Esophagus squamous epithelium (tissue), 5 donors: ENCODE measurements at regions not wholly inside any gene's neighbourhood (a gene's known extent, or its start where the extent isn't known, plus 50 kb on each side); places are given as distances from the start of the nearest gene placed in this dataset.

ENCODE experiments used
- DNase-seq: peaks from one replicate; lab custom pipeline; 2025; lab: John Stamatoyannopoulos, UW
- H3K27ac ChIP-seq, 4 donors: fragments of 200-600 bp; sonication (generic); one replicate each; pipeline ENCODE4 v1.5.1; 2016 to 2019; ENCODE audit warnings: mild to moderate bottlenecking in 1 of 4
- H3K27me3 ChIP-seq, 4 donors: fragments of 200-600 bp; sonication (generic); 1 replicate in 3 of 4; 2 replicates in 1 of 4; pipeline versions ENCODE4 v1.5.1 to v1.6.0; 2017 to 2021; ENCODE audit warnings: antibody characterized with exemption in 1 of 4
- H3K36me3 ChIP-seq, 3 donors: fragments of 200-600 bp; sonication (generic); one replicate each; pipeline ENCODE4 v1.5.1; 2016 to 2019
- H3K4me1 ChIP-seq, 3 donors: fragments of 200-600 bp; sonication (generic); one replicate each; pipeline ENCODE4 v1.5.1; 2017 to 2019
- H3K4me3 ChIP-seq, 4 donors: fragments of 200-600 bp; sonication (generic); 1 replicate in 3 of 4; 2 replicates in 1 of 4; pipeline ENCODE4 v1.5.1; 2016 to 2019; ENCODE audit warnings: mild to moderate bottlenecking in 2 of 4, moderate library complexity in 1 of 4
- H3K9me3 ChIP-seq, 3 donors: fragments of 200-600 bp; sonication (generic); one replicate each; pipeline ENCODE4 v1.5.1; 2016 to 2019
- POLR2A ChIP-seq, 4 donors: fragments of 450-650 bp; IDR thresholded peaks; one replicate each; pipeline ENCODE4 v1.6.1; 2017; ENCODE audit warnings: antibody characterized with exemption in 4 of 4, mild to moderate bottlenecking in 4 of 4, moderate library complexity in 3 of 4
- WGBS, 2 donors: methylation state at CpG; one replicate each; pipeline ENCODE4 v1.1.5; 2018; 5-methylcytosine and 5-hydroxymethylcytosine counted together
- intact Hi-C: fragments of 100-400 bp; cut with DNase I; formaldehyde crosslinking; loops from one replicate; pipeline ENCODE4 v1.15.0; 2022
- TF ChIP-seq, protein P1 (sequence below), 6 experiments: fragments of 450-650 bp in 4 of 6; fragments of 200-600 bp in 2 of 6; sonication (generic) in 2 of 6; IDR thresholded peaks; one replicate each; pipeline ENCODE4 v1.5.1; 2016 to 2019; ENCODE audit warnings: antibody characterized with exemption in 6 of 6, mild to moderate bottlenecking in 4 of 6, moderate library complexity in 4 of 6
- donor health status: DM: yes; HTN: yes; CAD: no.

DNA sequence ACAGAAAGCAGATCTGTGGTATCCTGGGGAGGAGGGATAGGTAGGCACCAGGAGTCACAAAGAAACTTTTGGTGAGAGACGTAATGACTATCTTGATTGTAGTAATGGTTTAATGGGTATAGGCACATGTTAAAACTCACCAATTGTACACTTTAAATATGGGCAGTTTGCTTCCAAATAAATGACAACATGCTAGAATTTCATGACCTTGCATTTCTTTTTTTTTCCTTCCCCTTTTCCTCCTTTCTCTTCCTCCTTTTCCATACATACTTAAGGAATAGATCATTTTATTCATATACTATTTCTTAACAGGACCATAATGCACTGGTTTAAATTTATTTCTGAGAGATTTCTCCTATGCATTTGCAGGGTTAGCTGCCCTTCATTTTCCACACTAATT is 341.8 kb downstream of the TMEM182 start:
- Histone ChIP-seq H3K36me3 (no peaks in the 10 kb centered on the region), H3K9me3 (no peaks in the 10 kb centered on the region), H3K27me3 (no peaks in the 10 kb centered on the region), H3K4me3 (no peak overlapping the region), H3K27ac (no peak overlapping the region), H3K4me1 (no peaks in the 10 kb centered on the region)
- TF ChIP-seq POLR2A (IDR thresholded peaks at IDR 0.05): no peak
- TF ChIP-seq, protein P1, sequence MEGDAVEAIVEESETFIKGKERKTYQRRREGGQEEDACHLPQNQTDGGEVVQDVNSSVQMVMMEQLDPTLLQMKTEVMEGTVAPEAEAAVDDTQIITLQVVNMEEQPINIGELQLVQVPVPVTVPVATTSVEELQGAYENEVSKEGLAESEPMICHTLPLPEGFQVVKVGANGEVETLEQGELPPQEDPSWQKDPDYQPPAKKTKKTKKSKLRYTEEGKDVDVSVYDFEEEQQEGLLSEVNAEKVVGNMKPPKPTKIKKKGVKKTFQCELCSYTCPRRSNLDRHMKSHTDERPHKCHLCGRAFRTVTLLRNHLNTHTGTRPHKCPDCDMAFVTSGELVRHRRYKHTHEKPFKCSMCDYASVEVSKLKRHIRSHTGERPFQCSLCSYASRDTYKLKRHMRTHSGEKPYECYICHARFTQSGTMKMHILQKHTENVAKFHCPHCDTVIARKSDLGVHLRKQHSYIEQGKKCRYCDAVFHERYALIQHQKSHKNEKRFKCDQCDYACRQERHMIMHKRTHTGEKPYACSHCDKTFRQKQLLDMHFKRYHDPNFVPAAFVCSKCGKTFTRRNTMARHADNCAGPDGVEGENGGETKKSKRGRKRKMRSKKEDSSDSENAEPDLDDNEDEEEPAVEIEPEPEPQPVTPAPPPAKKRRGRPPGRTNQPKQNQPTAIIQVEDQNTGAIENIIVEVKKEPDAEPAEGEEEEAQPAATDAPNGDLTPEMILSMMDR (IDR thresholded peaks at IDR 0.05): no peak
- intact Hi-C loops: no loop called here
- 80 to 92% methylated on average over 1 of the region's 1 CpG for WGBS, 2 donors
- DNase-seq: no peak

DNA sequence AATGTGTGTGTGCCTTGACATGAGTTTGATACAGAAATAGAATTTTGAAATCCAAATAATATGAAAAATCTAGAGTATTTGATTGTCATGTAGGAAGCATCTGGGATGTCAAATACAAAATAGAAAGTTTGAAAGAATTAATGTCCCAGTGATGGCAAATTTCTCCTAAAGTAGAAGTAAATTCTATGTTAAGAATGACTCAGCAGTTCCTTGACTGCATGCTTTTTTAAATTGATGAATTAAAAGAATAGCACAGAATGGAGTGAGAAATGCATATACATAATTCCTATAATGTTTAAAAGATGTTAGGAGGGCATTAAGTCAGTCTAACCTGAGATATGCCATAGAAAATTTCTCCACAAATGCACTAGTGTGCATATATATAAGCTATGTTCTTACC is 357.5 kb downstream of the TMEM182 start:
- TF ChIP-seq, protein P1 (IDR thresholded peaks at IDR 0.05): no peak
- TF ChIP-seq POLR2A (IDR thresholded peaks at IDR 0.05): no peak
- H3K9me3 ChIP-seq: no peaks in the 10 kb centered on the region
- H3K4me1 ChIP-seq: no peaks in the 10 kb centered on the region
- H3K27ac ChIP-seq: no peak overlapping the region
- intact Hi-C loops: no loop called here
- no peak overlapping the region for H3K4me3 ChIP-seq
- no peak for DNase-seq
- no peaks in the 10 kb centered on the region for H3K27me3 ChIP-seq
- no peaks in the 10 kb centered on the region for H3K36me3 ChIP-seq

DNA sequence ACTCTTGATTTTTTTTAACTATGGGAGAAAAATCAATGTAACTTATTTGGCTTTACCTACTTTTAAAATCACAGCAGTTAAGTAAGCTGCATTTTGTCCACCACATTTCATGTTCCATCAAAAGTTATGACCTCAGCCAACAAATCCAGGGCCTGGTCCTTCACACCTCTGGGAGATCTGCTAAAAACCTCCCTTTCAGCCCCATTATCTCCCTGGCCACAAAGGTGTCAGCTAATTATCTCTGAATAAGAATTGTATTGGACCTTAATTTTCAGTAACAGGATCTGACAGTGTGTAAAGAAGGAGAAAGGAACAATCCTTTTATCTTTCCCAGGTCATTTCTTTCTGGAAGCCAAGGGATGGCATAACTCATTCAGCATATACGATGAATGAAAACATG is 359.3 kb downstream of the TMEM182 start:
- Histone ChIP-seq H3K36me3 (no peaks in the 10 kb centered on the region), H3K4me3 (no peak overlapping the region), H3K27ac (no peak overlapping the region), H3K9me3 (no peaks in the 10 kb centered on the region), H3K4me1 (no peaks in the 10 kb centered on the region), H3K27me3 (no peaks in the 10 kb centered on the region)
- intact Hi-C loops: no loop called here
- TF ChIP-seq, protein P1 (IDR thresholded peaks at IDR 0.05): no peak
- no peak for TF ChIP-seq POLR2A (IDR thresholded peaks at IDR 0.05)
- no peak for DNase-seq
- 40 to 73% methylated on average over 1 of the region's 1 CpG for WGBS, 2 donors

DNA sequence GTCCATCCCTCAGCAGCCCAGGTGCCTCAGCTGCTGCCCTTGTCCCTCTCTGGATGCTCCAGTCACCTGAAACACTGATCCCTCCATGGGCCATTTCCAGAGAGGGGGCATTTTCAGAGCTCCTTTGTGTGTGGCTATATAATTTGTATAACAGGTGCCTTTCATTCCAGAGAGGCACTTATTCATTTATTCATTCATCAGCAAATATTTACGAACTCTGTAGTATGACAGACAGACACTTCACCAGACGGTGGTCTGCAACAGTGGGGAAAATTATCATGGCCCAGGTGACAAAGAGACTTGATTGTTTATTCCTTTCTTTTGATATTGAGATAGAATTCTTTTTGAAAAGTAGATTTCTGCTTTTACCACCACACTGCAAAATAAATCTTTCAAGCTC is 361.7 kb downstream of the TMEM182 start:
- DNase-seq: no peak
- H3K27ac ChIP-seq: no peak overlapping the region
- no peaks in the 10 kb centered on the region for H3K36me3 ChIP-seq
- no peaks in the 10 kb centered on the region for H3K9me3 ChIP-seq
- H3K27me3 ChIP-seq: no peaks in the 10 kb centered on the region
- no peak overlapping the region for H3K4me3 ChIP-seq
- H3K4me1 ChIP-seq: no peaks in the 10 kb centered on the region
- no peak for TF ChIP-seq POLR2A (IDR thresholded peaks at IDR 0.05)
- TF ChIP-seq, protein P1 (IDR thresholded peaks at IDR 0.05): no peak
- intact Hi-C loops: no loop called here
- WGBS, 2 donors: 64 to 78% methylated on average over 2 of the region's 2 CpGs

DNA sequence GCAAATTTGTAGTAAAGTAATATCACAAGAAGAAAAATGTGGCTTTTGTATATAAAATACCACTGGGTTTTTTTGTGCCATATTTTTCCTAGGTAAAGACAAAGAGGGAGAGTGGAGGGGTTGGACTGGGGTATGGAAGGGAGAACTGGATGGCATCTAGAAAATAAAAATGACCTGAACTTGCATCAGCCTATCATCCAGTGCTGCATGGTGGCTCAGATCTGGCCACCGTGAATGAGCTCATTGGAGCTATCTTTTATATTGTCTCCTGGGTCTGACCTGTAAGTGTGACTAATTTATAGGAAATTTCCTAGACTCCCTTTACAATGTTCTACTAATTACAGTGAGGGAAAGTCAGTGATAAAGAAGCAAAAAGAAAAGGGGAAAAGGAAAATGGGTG is 369.0 kb downstream of the TMEM182 start:
- intact Hi-C loops: no loop called here
- WGBS, 2 donors: 89 to 94% methylated on average over 1 of the region's 1 CpG
- Histone ChIP-seq H3K4me3 (no peak overlapping the region), H3K27ac (no peak overlapping the region), H3K9me3 (no peaks in the 10 kb centered on the region), H3K36me3 (no peaks in the 10 kb centered on the region), H3K27me3 (no peaks in the 10 kb centered on the region), H3K4me1 (no peaks in the 10 kb centered on the region)
- DNase-seq: no peak
- TF ChIP-seq, protein P1 (IDR thresholded peaks at IDR 0.05): no peak
- TF ChIP-seq POLR2A (IDR thresholded peaks at IDR 0.05): no peak
